ENCODE measurements at regions not wholly inside any gene's neighbourhood (a gene's known extent, or its start where the extent isn't known, plus 50 kb on each side); places are given as distances from the start of the nearest gene placed in this dataset.

DNA sequence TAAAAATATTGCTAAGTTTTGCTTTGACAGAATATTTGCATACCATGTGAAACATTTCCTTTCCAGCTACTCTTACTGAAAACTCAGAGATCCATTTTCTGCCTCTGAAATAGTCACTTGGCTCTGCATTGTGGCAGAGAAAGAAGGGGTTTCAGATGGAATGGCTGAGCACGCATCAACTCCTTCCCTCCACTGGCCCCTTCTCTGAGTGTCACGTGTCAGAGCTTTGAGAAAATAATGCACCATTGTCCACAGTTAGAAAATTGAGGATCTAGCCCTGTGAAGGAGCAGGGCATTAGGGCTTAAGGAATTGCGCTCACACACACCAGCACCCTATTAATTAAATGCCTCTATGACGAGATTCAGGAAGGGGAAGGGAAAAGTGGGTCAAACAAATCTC, 78.8 kb upstream of the FAT4 start:
- H3K27ac ChIP-seq (ENCODE audit: low read depth, low read length), result no peak overlapping the region

DNA sequence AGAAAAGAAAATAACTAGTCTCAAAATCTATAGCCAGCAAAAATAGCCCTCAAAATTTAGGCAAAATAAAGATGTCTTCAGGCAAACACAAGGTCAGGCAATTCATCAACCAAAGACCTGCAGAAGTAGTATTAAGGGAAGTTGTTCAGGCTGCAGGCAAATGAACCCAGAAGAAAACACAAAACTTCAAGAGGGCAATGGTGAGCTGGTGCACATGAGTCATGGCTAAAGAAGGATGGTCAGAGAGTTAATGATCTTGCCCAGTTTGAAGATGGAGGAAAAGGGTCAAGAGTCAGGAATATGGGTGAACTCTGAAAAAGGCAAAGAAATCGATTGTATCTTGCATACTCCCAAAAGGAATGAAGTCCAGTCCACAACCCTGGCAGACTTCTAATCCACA, 83.1 kb upstream of the FAT4 start:
- Histone ChIP-seq H3K27me3 (ENCODE audit: control insufficient read depth, insufficient read depth, low read length) (no peaks in the 10 kb centered on the region), H3K4me3 (ENCODE audit: low read depth, low read length) (no peak overlapping the region), H3K9me3 (ENCODE audit: control insufficient read depth, insufficient read depth, low read length) (0 out of 2 replicates have a peak, but pooled peaks cover 3% of the 10 kb centered on the region), H3K27ac (ENCODE audit: low read depth, low read length) (no peak overlapping the region)
- ChIA-PET POLR2A (no interaction called here), CTCF (interaction anchor here (0.6 kb wide), 1 partner anchor 520 kb away, joined by 4 read pairs; no protein-coding TSS in a partner anchor)
- DNase-seq (ENCODE audit: low read depth, low spot score), result no peak
- TF ChIP-seq, protein P1, sequence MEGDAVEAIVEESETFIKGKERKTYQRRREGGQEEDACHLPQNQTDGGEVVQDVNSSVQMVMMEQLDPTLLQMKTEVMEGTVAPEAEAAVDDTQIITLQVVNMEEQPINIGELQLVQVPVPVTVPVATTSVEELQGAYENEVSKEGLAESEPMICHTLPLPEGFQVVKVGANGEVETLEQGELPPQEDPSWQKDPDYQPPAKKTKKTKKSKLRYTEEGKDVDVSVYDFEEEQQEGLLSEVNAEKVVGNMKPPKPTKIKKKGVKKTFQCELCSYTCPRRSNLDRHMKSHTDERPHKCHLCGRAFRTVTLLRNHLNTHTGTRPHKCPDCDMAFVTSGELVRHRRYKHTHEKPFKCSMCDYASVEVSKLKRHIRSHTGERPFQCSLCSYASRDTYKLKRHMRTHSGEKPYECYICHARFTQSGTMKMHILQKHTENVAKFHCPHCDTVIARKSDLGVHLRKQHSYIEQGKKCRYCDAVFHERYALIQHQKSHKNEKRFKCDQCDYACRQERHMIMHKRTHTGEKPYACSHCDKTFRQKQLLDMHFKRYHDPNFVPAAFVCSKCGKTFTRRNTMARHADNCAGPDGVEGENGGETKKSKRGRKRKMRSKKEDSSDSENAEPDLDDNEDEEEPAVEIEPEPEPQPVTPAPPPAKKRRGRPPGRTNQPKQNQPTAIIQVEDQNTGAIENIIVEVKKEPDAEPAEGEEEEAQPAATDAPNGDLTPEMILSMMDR (IDR thresholded peaks at IDR 0.05; ENCODE audit: low read depth, low read length), result no peak

More for the DNA sequence above, 78.8 kb upstream of the FAT4 start:
- H3K9me3 ChIP-seq (ENCODE audit: control insufficient read depth, insufficient read depth, low read length), result no peaks in the 10 kb centered on the region
- TF ChIP-seq, protein P1 (IDR thresholded peaks at IDR 0.05; ENCODE audit: low read depth, low read length), result no peak
- POLR2A ChIA-PET, result no interaction called here
- CTCF ChIA-PET, result interaction anchor here (0.9 to 1.3 kb wide), 2 partner anchors 9 to 160 kb away, joined by 3 read pairs; no protein-coding TSS in a partner anchor
- H3K27me3 ChIP-seq (ENCODE audit: control insufficient read depth, insufficient read depth, low read length), result no peaks in the 10 kb centered on the region
- DNase-seq (ENCODE audit: low read depth, low spot score), result no peak
- H3K4me3 ChIP-seq (ENCODE audit: low read depth, low read length), result no peak overlapping the region

GRCh38 chr4:125229596-125230058, 85.1 kb upstream of the FAT4 start:
- TF ChIP-seq, protein P1 (IDR thresholded peaks at IDR 0.05; ENCODE audit: low read depth, low read length), result no peak
- H3K4me3 ChIP-seq (ENCODE audit: low read depth, low read length), result no peak overlapping the region
- H3K27me3 ChIP-seq (ENCODE audit: control insufficient read depth, insufficient read depth, low read length), result no peaks in the 10 kb centered on the region
- no peak for DNase-seq (ENCODE audit: low read depth, low spot score)
- POLR2A ChIA-PET, result no interaction called here
- CTCF ChIA-PET, result no interaction called here
- 0 out of 2 replicates have a peak, but pooled peaks cover 3% of the 10 kb centered on the region for H3K9me3 ChIP-seq (ENCODE audit: control insufficient read depth, insufficient read depth, low read length)
- no peak overlapping the region for H3K27ac ChIP-seq (ENCODE audit: low read depth, low read length)

DNA sequence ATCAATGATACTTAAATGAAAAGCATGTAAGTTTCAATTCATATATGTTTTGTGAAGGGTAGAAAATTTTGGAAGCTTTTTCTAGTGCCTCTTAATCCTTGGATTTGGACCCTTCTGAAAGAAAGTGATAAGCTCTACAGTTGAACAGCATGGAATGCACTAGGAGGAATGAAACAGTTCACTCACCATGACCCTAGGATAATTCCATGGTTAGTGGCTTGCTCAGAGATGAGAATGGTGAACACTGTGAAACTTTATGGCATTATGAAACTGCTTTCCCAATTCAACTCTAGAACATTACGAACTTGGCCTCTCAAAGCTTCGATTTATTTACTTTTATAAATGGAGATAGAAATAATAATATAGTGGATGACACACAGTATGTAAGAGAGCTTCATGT, 88.9 kb upstream of the FAT4 start:
- Histone ChIP-seq H3K4me3 (ENCODE audit: low read depth, low read length) (no peak overlapping the region), H3K9me3 (ENCODE audit: control insufficient read depth, insufficient read depth, low read length) (0 out of 2 replicates have a peak, but pooled peaks cover 3% of the 10 kb centered on the region), H3K27ac (ENCODE audit: low read depth, low read length) (no peak overlapping the region), H3K27me3 (ENCODE audit: control insufficient read depth, insufficient read depth, low read length) (no peaks in the 10 kb centered on the region)
- POLR2A ChIA-PET, result no interaction called here
- no peak for DNase-seq (ENCODE audit: low read depth, low spot score)
- TF ChIP-seq, protein P1 (IDR thresholded peaks at IDR 0.05; ENCODE audit: low read depth, low read length), result no peak
- CTCF ChIA-PET, result no interaction called here

GRCh38 chr4:125200556-125200955, 114.2 kb upstream of the FAT4 start:
- ChIA-PET CTCF (no interaction called here), POLR2A (no interaction called here)
- TF ChIP-seq, protein P1 (IDR thresholded peaks at IDR 0.05; ENCODE audit: low read depth, low read length), result no peak
- no peak overlapping the region for H3K4me3 ChIP-seq (ENCODE audit: low read depth, low read length)
- H3K27me3 ChIP-seq (ENCODE audit: control insufficient read depth, insufficient read depth, low read length), result no peaks in the 10 kb centered on the region
- H3K9me3 ChIP-seq (ENCODE audit: control insufficient read depth, insufficient read depth, low read length), result no peaks in the 10 kb centered on the region
- no peak for DNase-seq (ENCODE audit: low read depth, low spot score)
- H3K27ac ChIP-seq (ENCODE audit: low read depth, low read length), result no peak overlapping the region
